GM21447 (cell line): ENCODE measurements at regions not wholly inside any gene's neighbourhood (a gene's known extent, or its start where the extent isn't known, plus 50 kb on each side); places are given as distances from the start of the nearest gene placed in this dataset.

Source experiments
- ATAC-seq: cut with Tn5 transposase; IDR thresholded peaks from one replicate; pipeline ENCODE4 v1.9.1; 2021; ENCODE audit not compliant: unreplicated experiment

GRCh38 chr9:16153741-16154140 lies 600.9 kb downstream of the CCDC171 start:
- ATAC-seq = no peak

- ATAC-seq = no peak
Observed at GRCh38 chr9:16154521-16155078, 601.8 kb downstream of the CCDC171 start.

- ATAC-seq = no peak
Observed at GRCh38 chr9:16155878-16156277, 603.0 kb downstream of the CCDC171 start.

GRCh38 chr9:16157216-16157615 lies 604.4 kb downstream of the CCDC171 start:
- ATAC-seq = no peak

GRCh38 chr9:16157651-16158050 lies 604.8 kb downstream of the CCDC171 start:
- no peak for ATAC-seq

- no peak for ATAC-seq
Observed at GRCh38 chr9:16158093-16158492, 605.2 kb downstream of the CCDC171 start.

GRCh38 chr9:16161483-16161882 lies 608.6 kb downstream of the CCDC171 start:
- no peak for ATAC-seq

- no peak for ATAC-seq
Observed at GRCh38 chr9:16170119-16170518, 617.3 kb downstream of the CCDC171 start.

- ATAC-seq = no peak
Observed at GRCh38 chr9:16171911-16172310, 619.1 kb downstream of the CCDC171 start.

- no peak for ATAC-seq
Observed at GRCh38 chr9:16172796-16173195, 620.0 kb downstream of the CCDC171 start.

GRCh38 chr9:16174915-16175314 lies 622.1 kb downstream of the CCDC171 start:
- ATAC-seq = no peak

GRCh38 chr9:16175461-16175860 lies 622.6 kb downstream of the CCDC171 start:
- ATAC-seq = no peak

GRCh38 chr9:16178294-16178693 lies 625.5 kb downstream of the CCDC171 start:
- ATAC-seq = no peak

- ATAC-seq = no peak
Observed at GRCh38 chr9:16179566-16179965, 626.7 kb downstream of the CCDC171 start.

- no peak for ATAC-seq
Observed at GRCh38 chr9:16180091-16180490, 627.2 kb downstream of the CCDC171 start.

GRCh38 chr9:16180546-16180945 lies 627.7 kb downstream of the CCDC171 start:
- no peak for ATAC-seq

- no peak for ATAC-seq
Observed at GRCh38 chr9:16181539-16181938, 628.7 kb downstream of the CCDC171 start.

- ATAC-seq = no peak
Observed at GRCh38 chr9:16182784-16183183, 629.9 kb downstream of the CCDC171 start.

- no peak for ATAC-seq
Observed at GRCh38 chr9:16184964-16185646, 632.3 kb downstream of the CCDC171 start.

- no peak for ATAC-seq
Observed at GRCh38 chr9:16191191-16191590, 638.3 kb downstream of the CCDC171 start.

GRCh38 chr9:16191691-16192402 lies 639.0 kb downstream of the CCDC171 start:
- ATAC-seq = no peak

- no peak for ATAC-seq
Observed at GRCh38 chr9:16192403-16193017, 639.7 kb downstream of the CCDC171 start.
